MG63 (cell line): ENCODE measurements at regions not wholly inside any gene's neighbourhood (a gene's known extent, or its start where the extent isn't known, plus 50 kb on each side); places are given as distances from the start of the nearest gene placed in this dataset.

Source experiments
- DNase-seq: peaks from one replicate; pipeline ENCODE4 v3.0.0-alpha.2; 2020
- H3K27me3 ChIP-seq: fragments of 250-450 bp; sonication (Bioruptor Pico); 2 replicates; pipeline ENCODE4 v1.5.1; 2020; ENCODE audit warnings: mild to moderate bottlenecking, moderate library complexity
- H3K36me3 ChIP-seq: fragments of 250-450 bp; sonication (Bioruptor Pico); 2 replicates; pipeline ENCODE4 v1.5.1; 2020; ENCODE audit warnings: mild to moderate bottlenecking, moderate library complexity
- H3K4me3 ChIP-seq: fragments of 250-450 bp; sonication (Bioruptor Pico); 2 replicates; pipeline ENCODE4 v1.5.1; 2020; ENCODE audit warnings: mild to moderate bottlenecking, moderate library complexity
- H3K9me3 ChIP-seq: fragments of 250-450 bp; sonication (Bioruptor Pico); 2 replicates; pipeline ENCODE4 v1.5.1; 2020; ENCODE audit warnings: mild to moderate bottlenecking, moderate library complexity

GRCh38 chr13:106752584-106753170 lies 184.7 kb upstream of the ARGLU1 start:
- no peak overlapping the region for H3K4me3 ChIP-seq
- no peaks in the 10 kb centered on the region for H3K9me3 ChIP-seq
- no peaks in the 10 kb centered on the region for H3K36me3 ChIP-seq
- DNase-seq: no peak
- H3K27me3 ChIP-seq: no peaks in the 10 kb centered on the region

GRCh38 chr13:106748785-106749184 lies 180.8 kb upstream of the ARGLU1 start:
- H3K4me3 ChIP-seq: no peak overlapping the region
- no peak for DNase-seq
- no peaks in the 10 kb centered on the region for H3K9me3 ChIP-seq
- H3K27me3 ChIP-seq: no peaks in the 10 kb centered on the region
- no peaks in the 10 kb centered on the region for H3K36me3 ChIP-seq

GRCh38 chr13:106744516-106744915 lies 176.6 kb upstream of the ARGLU1 start:
- H3K27me3 ChIP-seq: no peaks in the 10 kb centered on the region
- H3K36me3 ChIP-seq: no peaks in the 10 kb centered on the region
- H3K4me3 ChIP-seq: no peak overlapping the region
- no peak for DNase-seq
- H3K9me3 ChIP-seq: no peaks in the 10 kb centered on the region

GRCh38 chr13:106738186-106738678 lies 170.3 kb upstream of the ARGLU1 start:
- H3K9me3 ChIP-seq: no peaks in the 10 kb centered on the region
- H3K27me3 ChIP-seq: no peaks in the 10 kb centered on the region
- H3K36me3 ChIP-seq: no peaks in the 10 kb centered on the region
- no peak for DNase-seq
- no peak overlapping the region for H3K4me3 ChIP-seq

- DNase-seq: no peak
- Histone ChIP-seq H3K27me3 (no peaks in the 10 kb centered on the region), H3K36me3 (no peaks in the 10 kb centered on the region), H3K4me3 (no peak overlapping the region), H3K9me3 (no peaks in the 10 kb centered on the region)
Measured at GRCh38 chr13:106736941-106737340, 169.0 kb upstream of the ARGLU1 start.

- no peak for DNase-seq
- H3K36me3 ChIP-seq: no peaks in the 10 kb centered on the region
Measured at GRCh38 chr13:106734198-106734597, 166.3 kb upstream of the ARGLU1 start.

GRCh38 chr13:106723036-106723435 lies 155.1 kb upstream of the ARGLU1 start:
- Histone ChIP-seq H3K27me3 (no peaks in the 10 kb centered on the region; the same call in 1 of the 2 replicates), H3K36me3 (no peaks in the 10 kb centered on the region), H3K9me3 (0 out of 2 replicates have a peak, but pooled peaks cover 3% of the 10 kb centered on the region), H3K4me3 (no peak overlapping the region)
- DNase-seq: no peak

More at GRCh38 chr13:106734198-106734597, 166.3 kb upstream of the ARGLU1 start:
- Histone ChIP-seq H3K4me3 (no peak overlapping the region), H3K27me3 (no peaks in the 10 kb centered on the region), H3K9me3 (no peaks in the 10 kb centered on the region)

GRCh38 chr13:106722620-106723019 lies 154.7 kb upstream of the ARGLU1 start:
- no peaks in the 10 kb centered on the region; the same call in 1 of the 2 replicates for H3K27me3 ChIP-seq
- 0 out of 2 replicates have a peak, but pooled peaks cover 3% of the 10 kb centered on the region for H3K9me3 ChIP-seq
- no peak overlapping the region for H3K4me3 ChIP-seq
- H3K36me3 ChIP-seq: no peaks in the 10 kb centered on the region
- no peak for DNase-seq

- Histone ChIP-seq H3K27me3 (no peaks in the 10 kb centered on the region; the same call in 1 of the 2 replicates), H3K4me3 (no peak overlapping the region), H3K36me3 (no peaks in the 10 kb centered on the region), H3K9me3 (0 out of 2 replicates have a peak, but pooled peaks cover 3% of the 10 kb centered on the region)
- no peak for DNase-seq
Measured at GRCh38 chr13:106721599-106721998, 153.7 kb upstream of the ARGLU1 start.

GRCh38 chr13:106714271-106714982 lies 146.5 kb upstream of the ARGLU1 start:
- no peaks in the 10 kb centered on the region for H3K36me3 ChIP-seq
- H3K4me3 ChIP-seq: no peak overlapping the region
- DNase-seq: no peak
- H3K27me3 ChIP-seq: no peaks in the 10 kb centered on the region; the same call in 1 of the 2 replicates
- H3K9me3 ChIP-seq: 0 out of 2 replicates have a peak, but pooled peaks cover 3% of the 10 kb centered on the region

- no peak for DNase-seq
- H3K36me3 ChIP-seq: no peaks in the 10 kb centered on the region
- no peak overlapping the region for H3K4me3 ChIP-seq
- H3K9me3 ChIP-seq: no peaks in the 10 kb centered on the region
- H3K27me3 ChIP-seq: no peaks in the 10 kb centered on the region; the same call in 1 of the 2 replicates
Measured at GRCh38 chr13:106712381-106712780, 144.4 kb upstream of the ARGLU1 start.

- Histone ChIP-seq H3K36me3 (no peaks in the 10 kb centered on the region), H3K4me3 (no peak overlapping the region), H3K9me3 (no peaks in the 10 kb centered on the region), H3K27me3 (no peaks in the 10 kb centered on the region; the same call in 1 of the 2 replicates)
- peak; percentile 7 for DNase-seq
Measured at GRCh38 chr13:106710266-106710665, 142.3 kb upstream of the ARGLU1 start.

- Histone ChIP-seq H3K4me3 (no peak overlapping the region), H3K36me3 (no peaks in the 10 kb centered on the region), H3K27me3 (no peaks in the 10 kb centered on the region; the same call in 1 of the 2 replicates), H3K9me3 (no peaks in the 10 kb centered on the region)
- no peak for DNase-seq
Measured at GRCh38 chr13:106709522-106709921, 141.6 kb upstream of the ARGLU1 start.

GRCh38 chr13:106702505-106702904 lies 134.6 kb upstream of the ARGLU1 start:
- H3K9me3 ChIP-seq: no peaks in the 10 kb centered on the region
- H3K36me3 ChIP-seq: no peaks in the 10 kb centered on the region
- no peaks in the 10 kb centered on the region for H3K27me3 ChIP-seq
- H3K4me3 ChIP-seq: no peak overlapping the region
- DNase-seq: no peak

GRCh38 chr13:106701771-106702341 lies 133.9 kb upstream of the ARGLU1 start:
- Histone ChIP-seq H3K27me3 (no peaks in the 10 kb centered on the region), H3K9me3 (no peaks in the 10 kb centered on the region), H3K36me3 (no peaks in the 10 kb centered on the region), H3K4me3 (no peak overlapping the region)
- DNase-seq: no peak

GRCh38 chr13:106700439-106700838 lies 132.5 kb upstream of the ARGLU1 start:
- Histone ChIP-seq H3K36me3 (no peaks in the 10 kb centered on the region), H3K4me3 (no peak overlapping the region), H3K9me3 (no peaks in the 10 kb centered on the region), H3K27me3 (no peaks in the 10 kb centered on the region)
- no peak for DNase-seq

GRCh38 chr13:106700007-106700406 lies 132.1 kb upstream of the ARGLU1 start:
- H3K9me3 ChIP-seq: no peaks in the 10 kb centered on the region
- no peaks in the 10 kb centered on the region for H3K27me3 ChIP-seq
- H3K36me3 ChIP-seq: no peaks in the 10 kb centered on the region
- DNase-seq: no peak
- no peak overlapping the region for H3K4me3 ChIP-seq
